ENCODE measurements at regions not wholly inside any gene's neighbourhood (a gene's known extent, or its start where the extent isn't known, plus 50 kb on each side); places are given as distances from the start of the nearest gene placed in this dataset.

GRCh38 chr9:95574176-95574575 lies 57.4 kb upstream of the PTCH1 start:
- ChIA-PET CTCF (ENCODE audit: low intra/inter-chr PET ratio, low total read pairs) (no interaction called here), POLR2A (no interaction called here)
- Histone ChIP-seq H3K4me1 (ENCODE audit: insufficient read depth, low read length) (no peaks in the 10 kb centered on the region), H3K27me3 (ENCODE audit: control insufficient read depth in 1 of 2, insufficient read depth in 2 of 2, low read length in 2 of 2) (peaks cover 1 to 27% of the 10 kb centered on the region in 2 experiments; a peak in 1 of 5 replicates), H3K4me3 (replicated peaks in 1 of 3; ENCODE audit: insufficient read depth in 1 of 3, low read depth in 2 of 3, low read length in 3 of 3) (no peak overlapping the region), H2AFZ (ENCODE audit: low read length) (no peak overlapping the region), H3K79me2 (ENCODE audit: insufficient read depth, low read length) (no peaks in the 10 kb centered on the region), H3K9ac (ENCODE audit: insufficient read depth, low read depth, low read length) (no peak overlapping the region), H3K4me2 (ENCODE audit: low read depth, low read length) (no peak overlapping the region), H3K27ac (ENCODE audit: extremely low read length, insufficient read depth, low read length) (no peak overlapping the region), H3K9me3 (ENCODE audit: low read length) (no peaks in the 10 kb centered on the region), H4K20me1 (ENCODE audit: insufficient read depth, low read length) (no peaks in the 10 kb centered on the region), H3K36me3 (replicated peaks in 1 of 2; ENCODE audit: control insufficient read depth in 1 of 2, insufficient read depth in 2 of 2, low read length in 2 of 2) (no peaks in the 10 kb centered on the region)
- FAIRE-seq (no peak), DNase-seq (ENCODE audit: low spot score) (no peak), ATAC-seq (no peak)
- intact Hi-C loops (cut with micrococcal nuclease; ENCODE audit: unreplicated experiment), result no loop called here
- in situ Hi-C loops (cut with HindIII; ENCODE audit: extremely low pct_ligation_motif_present, low pct_unique_long_range_greater_than_20kb), result no loop called here
- 8% methylated on average over 13 of the region's 16 CpGs for WGBS (ENCODE audit: low lambda C conversion rate)
- BruUV-seq (replicated peaks), result no TSS peak
- TF ChIP-seq FOXP1 (IDR thresholded peaks at IDR 0.05), result no peak
- TF ChIP-seq FOXP1 (CRISPR knock-in tag; IDR thresholded peaks at IDR 0.05), result no peak
- 0 out of 2 replicates have a peak, but pooled peaks have one; percentile 28 for TF ChIP-seq CTCF (CRISPR knock-in tag; IDR thresholded peaks at IDR 0.05)
- peak; percentile 18; the same call in 1 of the 2 replicates for TF ChIP-seq STAG1 (CRISPR knock-in tag; IDR thresholded peaks at IDR 0.05)
- TF ChIP-seq MED13 (CRISPR knock-in tag; IDR thresholded peaks at IDR 0.05), result no peak

GRCh38 chr9:95573463-95573862 lies 56.7 kb upstream of the PTCH1 start:
- no peaks in the 10 kb centered on the region for H3K4me1 ChIP-seq (ENCODE audit: insufficient read depth, low read length)
- H2AFZ ChIP-seq (ENCODE audit: low read length), result no peak overlapping the region
- no peaks in the 10 kb centered on the region for H4K20me1 ChIP-seq (ENCODE audit: insufficient read depth, low read length)
- no peak overlapping the region for H3K4me2 ChIP-seq (ENCODE audit: low read depth, low read length)
- FAIRE-seq (no peak), DNase-seq (ENCODE audit: low spot score) (no peak), ATAC-seq (no peak)
- H3K4me3 ChIP-seq (replicated peaks in 1 of 3; ENCODE audit: insufficient read depth in 1 of 3, low read depth in 2 of 3, low read length in 3 of 3), result no peak overlapping the region
- POLR2A ChIA-PET, result no interaction called here
- no peak overlapping the region for H3K27ac ChIP-seq (ENCODE audit: extremely low read length, insufficient read depth, low read length)
- no peaks in the 10 kb centered on the region for H3K36me3 ChIP-seq (replicated peaks in 1 of 2; ENCODE audit: control insufficient read depth in 1 of 2, insufficient read depth in 2 of 2, low read length in 2 of 2)
- H3K79me2 ChIP-seq (ENCODE audit: insufficient read depth, low read length), result no peaks in the 10 kb centered on the region
- in situ Hi-C loops (cut with HindIII; ENCODE audit: extremely low pct_ligation_motif_present, low pct_unique_long_range_greater_than_20kb) (no loop called here), intact Hi-C loops (cut with micrococcal nuclease; ENCODE audit: unreplicated experiment) (no loop called here)
- 49% methylated on average over 8 of the region's 8 CpGs for WGBS (ENCODE audit: low lambda C conversion rate)
- H3K9ac ChIP-seq (ENCODE audit: insufficient read depth, low read depth, low read length), result no peak overlapping the region
- no TSS peak for BruUV-seq (replicated peaks)
- CTCF ChIA-PET (ENCODE audit: low intra/inter-chr PET ratio, low total read pairs), result no interaction called here
- no peak for TF ChIP-seq ZNF580 (CRISPR knock-in tag; IDR thresholded peaks at IDR 0.05; ENCODE audit: borderline replicate concordance, low read depth)
- TF ChIP-seq ZNF607 (CRISPR knock-in tag; IDR thresholded peaks at IDR 0.05; ENCODE audit: borderline replicate concordance), result no peak
- TF ChIP-seq SP5 (CRISPR knock-in tag; IDR thresholded peaks at IDR 0.05; ENCODE audit: borderline replicate concordance, low read depth), result no peak
- TF ChIP-seq ZNF30 (CRISPR knock-in tag; IDR thresholded peaks at IDR 0.05), result no peak
- no peak for TF ChIP-seq HMG20A (CRISPR knock-in tag; IDR thresholded peaks at IDR 0.05; ENCODE audit: borderline replicate concordance)
- no peak for TF ChIP-seq SNRNP70 (IDR thresholded peaks at IDR 0.05; ENCODE audit: low read depth, low read length)
- no peak for TF ChIP-seq ZNF589 (CRISPR knock-in tag; conservative IDR thresholded peaks at IDR 0.05)
- H3K27me3 ChIP-seq (ENCODE audit: control insufficient read depth in 1 of 2, insufficient read depth in 2 of 2, low read length in 2 of 2), result peaks cover 1 to 21% of the 10 kb centered on the region in 2 experiments; a peak in 1 of 5 replicates
- no peaks in the 10 kb centered on the region for H3K9me3 ChIP-seq (ENCODE audit: low read length)

Measured in HepG2 (cell line).